Fibroblast of lung (primary cell): ENCODE measurements at regions not wholly inside any gene's neighbourhood (a gene's known extent, or its start where the extent isn't known, plus 50 kb on each side); places are given as distances from the start of the nearest gene placed in this dataset.

Source experiments
- DNase-seq, 2 donors: peaks; one replicate each; pipeline versions ENCODE4 v3.0.0 to v3.0.0-alpha.2; 2010; ENCODE audit warnings: low read depth in 2 of 2
- H2AFZ ChIP-seq: 2 replicates; pipeline ENCODE4 v1.5.1; 2012; ENCODE audit warnings: low read length, control low read depth, inconsistent platforms
- H3K27ac ChIP-seq: 2 replicates; pipeline ENCODE4 v1.5.1; 2011; ENCODE audit warnings: low read length, control low read depth; ENCODE audit not compliant: insufficient read depth
- H3K27me3 ChIP-seq: 2 replicates; pipeline ENCODE4 v1.5.1; 2011; ENCODE audit warnings: mild to moderate bottlenecking, low read length; ENCODE audit not compliant: control insufficient read depth, insufficient read depth
- H3K36me3 ChIP-seq: 2 replicates; pipeline ENCODE4 v1.5.1; 2011; ENCODE audit warnings: low read length; ENCODE audit not compliant: control insufficient read depth, insufficient read depth
- H3K4me1 ChIP-seq: 2 replicates; pipeline ENCODE4 v1.5.1; 2011; ENCODE audit warnings: low read length; ENCODE audit not compliant: control insufficient read depth, insufficient read depth; ENCODE audit errors: extremely low read depth
- H3K4me2 ChIP-seq: 2 replicates; pipeline ENCODE4 v1.5.1; 2011; ENCODE audit warnings: low read length, control low read depth; ENCODE audit not compliant: insufficient read depth; ENCODE audit errors: extremely low read depth
- H3K4me3 ChIP-seq, 4 experiments: fragments of 200-600 bp in 1 of 4; sonication (generic) in 1 of 4; replicated peaks in 1 of 4; 2 replicates each; pipeline ENCODE4 v1.5.1; 2011 to 2016; ENCODE audit warnings: low read length in 4 of 4, low read depth in 3 of 4, mild to moderate bottlenecking in 3 of 4, control low read depth in 2 of 4, inconsistent platforms in 1 of 4, mixed read lengths in 1 of 4; ENCODE audit not compliant: insufficient read depth in 1 of 4; ENCODE audit errors: control extremely low read depth in 1 of 4
- H3K79me2 ChIP-seq: 2 replicates; pipeline ENCODE4 v1.5.1; 2012; ENCODE audit warnings: mild to moderate bottlenecking, low read length, inconsistent platforms; ENCODE audit not compliant: control insufficient read depth, insufficient read depth
- H3K9ac ChIP-seq: 2 replicates; pipeline ENCODE4 v1.5.1; 2011; ENCODE audit warnings: mild to moderate bottlenecking, low read length, control low read depth; ENCODE audit not compliant: insufficient read depth
- H3K9me3 ChIP-seq: 2 replicates; pipeline ENCODE4 v1.5.1; 2012; ENCODE audit warnings: low read depth, low read length; ENCODE audit not compliant: control insufficient read depth, insufficient read depth
- H4K20me1 ChIP-seq: 2 replicates; pipeline ENCODE4 v1.5.1; 2011; ENCODE audit warnings: low read length; ENCODE audit not compliant: control insufficient read depth, insufficient read depth; ENCODE audit errors: extremely low read depth
- EZH2 ChIP-seq: IDR thresholded peaks from 2 replicates; pipeline ENCODE4 v1.5.1; 2012; ENCODE audit warnings: low read length, control low read depth, mild to moderate bottlenecking; ENCODE audit errors: missing control alignments
- TF ChIP-seq, protein P1 (sequence below), 2 donors: IDR thresholded peaks in 1 of 2; conservative IDR thresholded peaks in 1 of 2; 1 replicate in 1 of 2; 2 replicates in 1 of 2; pipeline ENCODE4 v1.5.1; 2011 to 2012; ENCODE audit warnings: low read length in 2 of 2, control low read depth in 1 of 2, inconsistent platforms in 1 of 2, low read depth in 1 of 2, mild to moderate bottlenecking in 1 of 2

DNA sequence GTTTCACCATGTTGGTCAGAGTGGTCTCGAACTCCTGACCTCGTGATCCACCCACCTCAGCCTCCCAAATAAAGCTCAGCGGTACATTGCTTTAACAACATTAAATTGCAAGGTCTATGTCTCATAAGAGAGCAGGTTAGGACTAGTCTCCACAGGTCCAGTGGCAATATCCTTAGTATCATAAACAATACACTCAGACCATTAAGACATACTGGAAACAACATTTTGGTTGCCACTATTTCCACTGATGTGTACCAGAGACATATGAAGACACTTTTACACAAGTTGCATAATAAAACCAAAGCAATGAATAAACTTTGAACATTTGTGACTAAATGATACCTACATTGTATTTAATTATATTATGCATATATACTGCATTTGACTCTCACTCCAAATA is 1130.0 kb downstream of the TSN start:
- no peak for DNase-seq
- no peaks in the 10 kb centered on the region for H3K4me1 ChIP-seq
- H3K79me2 ChIP-seq: no peaks in the 10 kb centered on the region
- H3K9me3 ChIP-seq: no peaks in the 10 kb centered on the region
- no peak overlapping the region for H2AFZ ChIP-seq
- no peak overlapping the region for H3K9ac ChIP-seq
- H4K20me1 ChIP-seq: no peaks in the 10 kb centered on the region
- H3K27me3 ChIP-seq: no peaks in the 10 kb centered on the region
- H3K4me3 ChIP-seq: no peak overlapping the region
- TF ChIP-seq, protein P1, sequence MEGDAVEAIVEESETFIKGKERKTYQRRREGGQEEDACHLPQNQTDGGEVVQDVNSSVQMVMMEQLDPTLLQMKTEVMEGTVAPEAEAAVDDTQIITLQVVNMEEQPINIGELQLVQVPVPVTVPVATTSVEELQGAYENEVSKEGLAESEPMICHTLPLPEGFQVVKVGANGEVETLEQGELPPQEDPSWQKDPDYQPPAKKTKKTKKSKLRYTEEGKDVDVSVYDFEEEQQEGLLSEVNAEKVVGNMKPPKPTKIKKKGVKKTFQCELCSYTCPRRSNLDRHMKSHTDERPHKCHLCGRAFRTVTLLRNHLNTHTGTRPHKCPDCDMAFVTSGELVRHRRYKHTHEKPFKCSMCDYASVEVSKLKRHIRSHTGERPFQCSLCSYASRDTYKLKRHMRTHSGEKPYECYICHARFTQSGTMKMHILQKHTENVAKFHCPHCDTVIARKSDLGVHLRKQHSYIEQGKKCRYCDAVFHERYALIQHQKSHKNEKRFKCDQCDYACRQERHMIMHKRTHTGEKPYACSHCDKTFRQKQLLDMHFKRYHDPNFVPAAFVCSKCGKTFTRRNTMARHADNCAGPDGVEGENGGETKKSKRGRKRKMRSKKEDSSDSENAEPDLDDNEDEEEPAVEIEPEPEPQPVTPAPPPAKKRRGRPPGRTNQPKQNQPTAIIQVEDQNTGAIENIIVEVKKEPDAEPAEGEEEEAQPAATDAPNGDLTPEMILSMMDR (conservative IDR thresholded peaks at IDR 0.05 in 1 of 2, IDR thresholded peaks at IDR 0.05 in 1 of 2; ENCODE audit: low read depth in 1 of 2, low read length in 2 of 2): no peak
- TF ChIP-seq EZH2: no peak
- H3K4me2 ChIP-seq: no peak overlapping the region
- no peaks in the 10 kb centered on the region for H3K36me3 ChIP-seq
- no peak overlapping the region for H3K27ac ChIP-seq

DNA sequence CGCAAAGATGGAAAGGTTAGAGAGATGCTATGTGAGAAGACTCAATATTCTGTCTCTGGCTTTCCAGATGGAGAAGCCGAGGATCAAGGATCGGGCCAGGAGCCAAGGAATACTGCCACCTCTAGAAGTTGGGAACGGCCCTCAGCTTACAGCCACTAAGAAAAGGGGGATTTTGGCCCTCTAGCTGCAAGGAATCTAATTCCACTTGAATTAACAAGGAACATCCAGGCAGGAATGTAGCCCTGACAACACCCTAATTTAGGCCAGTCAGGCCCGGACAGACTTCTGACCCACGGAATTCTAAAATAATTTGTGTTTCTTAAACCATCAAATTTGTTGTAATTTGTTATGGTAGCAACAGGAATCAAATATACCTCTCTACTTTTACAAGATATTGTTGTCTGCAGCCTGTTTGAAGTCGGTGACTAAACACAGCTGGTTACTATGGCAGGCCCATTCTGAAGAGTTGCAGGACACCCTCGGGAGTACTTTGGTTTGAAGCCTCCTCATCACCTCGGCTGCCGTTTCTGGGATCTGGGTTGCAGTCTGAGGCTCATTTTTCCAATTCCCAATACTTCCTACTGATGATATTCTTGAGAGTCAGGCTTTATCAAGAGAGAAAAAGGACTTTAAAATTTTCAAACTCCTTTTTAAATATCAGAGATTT is 1131.2 kb downstream of the TSN start:
- no peaks in the 10 kb centered on the region for H3K27me3 ChIP-seq
- H2AFZ ChIP-seq: no peak overlapping the region
- no peak overlapping the region for H3K27ac ChIP-seq
- H3K36me3 ChIP-seq: no peaks in the 10 kb centered on the region
- H3K4me3 ChIP-seq: no peak overlapping the region
- no peak for TF ChIP-seq EZH2
- TF ChIP-seq, protein P1 (conservative IDR thresholded peaks at IDR 0.05 in 1 of 2, IDR thresholded peaks at IDR 0.05 in 1 of 2; ENCODE audit: low read depth in 1 of 2, low read length in 2 of 2): no peak
- no peaks in the 10 kb centered on the region for H3K9me3 ChIP-seq
- no peak overlapping the region for H3K9ac ChIP-seq
- no peak overlapping the region for H3K4me2 ChIP-seq
- no peaks in the 10 kb centered on the region for H3K79me2 ChIP-seq
- no peaks in the 10 kb centered on the region for H4K20me1 ChIP-seq
- no peaks in the 10 kb centered on the region for H3K4me1 ChIP-seq
- DNase-seq: no peak

DNA sequence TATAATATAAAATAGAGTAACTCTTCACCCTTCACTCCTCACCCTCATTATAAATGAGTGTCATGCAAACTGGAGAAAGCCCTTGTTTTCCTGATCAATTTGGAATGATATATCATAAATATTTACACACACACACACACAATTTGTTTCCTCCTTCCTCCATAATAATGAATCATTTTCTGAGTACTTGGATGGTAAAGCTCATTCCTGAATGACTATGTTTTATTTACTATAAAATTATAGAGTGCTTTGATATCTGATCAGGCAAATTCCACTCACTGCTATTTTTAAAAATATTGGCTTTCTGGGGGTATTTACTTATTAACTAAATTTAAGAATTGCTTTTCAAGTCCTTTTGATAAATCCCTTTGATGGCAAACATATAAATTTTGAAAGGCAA is 1125.5 kb upstream of the CNTNAP5 start:
- Histone ChIP-seq H3K27me3 (no peaks in the 10 kb centered on the region), H3K9me3 (no peaks in the 10 kb centered on the region), H3K27ac (no peak overlapping the region), H3K4me3 (no peak overlapping the region), H2AFZ (no peak overlapping the region), H3K79me2 (no peaks in the 10 kb centered on the region), H4K20me1 (no peaks in the 10 kb centered on the region), H3K4me2 (no peak overlapping the region), H3K9ac (no peak overlapping the region), H3K4me1 (no peaks in the 10 kb centered on the region), H3K36me3 (no peaks in the 10 kb centered on the region)
- TF ChIP-seq EZH2: no peak
- TF ChIP-seq, protein P1 (conservative IDR thresholded peaks at IDR 0.05 in 1 of 2, IDR thresholded peaks at IDR 0.05 in 1 of 2; ENCODE audit: low read depth in 1 of 2, low read length in 2 of 2): no peak
- DNase-seq: no peak
